ENCODE measurements at regions not wholly inside any gene's neighbourhood (a gene's known extent, or its start where the extent isn't known, plus 50 kb on each side); places are given as distances from the start of the nearest gene placed in this dataset.
"Not testable (repeated sequence)": the region's sequence is repeated elsewhere in the genome, so short reads cannot be mapped to it uniquely, and the experiment has no call there.

- no peak for DNase-seq (ENCODE audit: low spot score)
These were observed 115.8 kb downstream of the MPP7 start for GRCh38 chr10:28186887-28187578.

- no peak for DNase-seq (ENCODE audit: low spot score)
These were observed 116.4 kb downstream of the MPP7 start for GRCh38 chr10:28186461-28186860.

- no peak for DNase-seq (ENCODE audit: low spot score)
These were observed 118.1 kb downstream of the MPP7 start for GRCh38 chr10:28184810-28185209.

GRCh38 chr10:28181478-28182096 is 121.3 kb downstream of the MPP7 start:
- DNase-seq (ENCODE audit: low spot score), result no peak

- no peak for DNase-seq (ENCODE audit: low spot score)
These were observed 122.2 kb downstream of the MPP7 start for GRCh38 chr10:28180654-28181053.

GRCh38 chr10:28179743-28180099 is 123.1 kb downstream of the MPP7 start:
- no peak for DNase-seq (ENCODE audit: low spot score)

- DNase-seq (ENCODE audit: low spot score), result peak; percentile 44
These were observed 123.7 kb downstream of the MPP7 start for GRCh38 chr10:28179006-28179742.

GRCh38 chr10:28177944-28178637 is 124.8 kb downstream of the MPP7 start:
- no peak for DNase-seq (ENCODE audit: low spot score)

GRCh38 chr10:28176498-28176897 is 126.4 kb downstream of the MPP7 start:
- not testable (repeated sequence) for DNase-seq (ENCODE audit: low spot score)

GRCh38 chr10:28172223-28172610 is 130.6 kb downstream of the MPP7 start:
- no peak for DNase-seq (ENCODE audit: low spot score)

- no peak for DNase-seq (ENCODE audit: low spot score)
These were observed 131.2 kb downstream of the MPP7 start for GRCh38 chr10:28171468-28172222.

GRCh38 chr10:28169525-28169924 is 133.3 kb downstream of the MPP7 start:
- DNase-seq (ENCODE audit: low spot score), result no peak

GRCh38 chr10:28160866-28161405 is 141.9 kb downstream of the MPP7 start:
- no peak for DNase-seq (ENCODE audit: low spot score)

- no peak for DNase-seq (ENCODE audit: low spot score)
These were observed 145.5 kb downstream of the MPP7 start for GRCh38 chr10:28157379-28157778.

GRCh38 chr10:28155726-28156125 is 147.1 kb downstream of the MPP7 start:
- no peak for DNase-seq (ENCODE audit: low spot score)

- no peak for DNase-seq (ENCODE audit: low spot score)
These were observed 151.2 kb downstream of the MPP7 start for GRCh38 chr10:28151636-28152035.

GRCh38 chr10:28149746-28150145 is 150.9 kb upstream of the ODAD2 start:
- no peak for DNase-seq (ENCODE audit: low spot score)

GRCh38 chr10:28147706-28148105 is 148.8 kb upstream of the ODAD2 start:
- DNase-seq (ENCODE audit: low spot score), result no peak

GRCh38 chr10:28139138-28139537 is 140.3 kb upstream of the ODAD2 start:
- DNase-seq (ENCODE audit: low spot score), result no peak

GRCh38 chr10:28137907-28138880 is 139.3 kb upstream of the ODAD2 start:
- DNase-seq (ENCODE audit: low spot score), result peak; percentile 26

Data from COLO829 (cell line).